ENCODE measurements at regions not wholly inside any gene's neighbourhood (a gene's known extent, or its start where the extent isn't known, plus 50 kb on each side); places are given as distances from the start of the nearest gene placed in this dataset.

DNA sequence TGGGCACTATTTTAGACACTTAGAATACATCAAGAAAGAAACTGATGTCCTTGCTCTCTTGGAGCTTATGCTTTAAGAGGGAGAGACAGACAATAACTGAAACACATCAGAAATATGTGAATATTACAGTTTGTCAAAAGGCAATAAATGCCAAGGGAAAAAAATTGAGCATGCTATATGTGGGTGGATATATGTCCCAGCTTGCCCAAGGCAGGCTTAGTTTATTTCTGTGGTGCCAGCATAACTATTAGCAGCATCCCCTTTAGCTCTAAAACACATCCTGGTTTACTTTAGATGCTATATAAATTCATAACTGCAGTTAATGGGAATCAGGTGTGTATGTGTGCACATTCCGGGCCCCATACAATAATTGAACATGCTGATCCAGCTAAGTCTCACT is 191.2 kb upstream of the PDZRN3 start:
- Histone ChIP-seq H3K27ac (ENCODE audit: insufficient read length, low read depth, low read length) (no peak overlapping the region), H4K8ac (replicated peaks; ENCODE audit: insufficient read length, low read depth, low read length) (no peak overlapping the region), H3K4me2 (ENCODE audit: insufficient read depth, insufficient read length, low read length) (no peak overlapping the region), H4K20me1 (ENCODE audit: control insufficient read depth, insufficient read depth, insufficient read length) (no peaks in the 10 kb centered on the region), H4K91ac (ENCODE audit: insufficient read length, low read depth, low read length) (no peak overlapping the region), H3K14ac (ENCODE audit: insufficient read depth, low read length) (no peak overlapping the region), H3K23me2 (ENCODE audit: insufficient read length, low read depth, low read length, poor library complexity, severe bottlenecking) (no peaks in the 10 kb centered on the region), H4K5ac (ENCODE audit: insufficient read length, low read depth, low read length) (no peak overlapping the region), H2BK20ac (ENCODE audit: low read depth, low read length, poor library complexity, severe bottlenecking) (no peak overlapping the region), H3K27me3 (ENCODE audit: insufficient read depth, low read length) (no peaks in the 10 kb centered on the region), H3K23ac (ENCODE audit: insufficient read length, low read depth, low read length) (no peak overlapping the region), H2BK5ac (ENCODE audit: insufficient read length, low read length) (no peak overlapping the region), H3K79me2 (ENCODE audit: insufficient read depth, low read length) (no peaks in the 10 kb centered on the region), H3K4me1 (ENCODE audit: insufficient read depth, low read length) (no peaks in the 10 kb centered on the region; the same call in 1 of the 2 replicates), H3K79me1 (ENCODE audit: insufficient read depth, low read depth, low read length, poor library complexity, severe bottlenecking) (no peaks in the 10 kb centered on the region), H3K9me3 (ENCODE audit: control insufficient read depth, low read depth, low read length) (no peaks in the 10 kb centered on the region), H2BK120ac (ENCODE audit: low read depth, low read length, poor library complexity, severe bottlenecking) (no peak overlapping the region), H3K56ac (ENCODE audit: insufficient read length, low read depth, low read length) (no peak overlapping the region), H2AK5ac (ENCODE audit: insufficient read length, low read length) (no peak overlapping the region), H2AFZ (ENCODE audit: low read length) (no peak overlapping the region), H2BK12ac (ENCODE audit: insufficient read length, low read depth, low read length) (no peak overlapping the region), H3K9ac (ENCODE audit: extremely low read depth, insufficient read length, low read length) (no peak overlapping the region), H3K18ac (ENCODE audit: insufficient read length, low read depth, low read length) (no peak overlapping the region), H2BK15ac (ENCODE audit: low read depth, low read length) (no peak overlapping the region), H3T11ph (ENCODE audit: low read length) (no peak overlapping the region), H3K4ac (ENCODE audit: low read depth, low read length) (no peak overlapping the region)
- peaks cover 10% of the 10 kb centered on the region for H3K27me3 Mint-ChIP-seq (ENCODE audit: low read depth)
- TF ChIP-seq, protein P1, sequence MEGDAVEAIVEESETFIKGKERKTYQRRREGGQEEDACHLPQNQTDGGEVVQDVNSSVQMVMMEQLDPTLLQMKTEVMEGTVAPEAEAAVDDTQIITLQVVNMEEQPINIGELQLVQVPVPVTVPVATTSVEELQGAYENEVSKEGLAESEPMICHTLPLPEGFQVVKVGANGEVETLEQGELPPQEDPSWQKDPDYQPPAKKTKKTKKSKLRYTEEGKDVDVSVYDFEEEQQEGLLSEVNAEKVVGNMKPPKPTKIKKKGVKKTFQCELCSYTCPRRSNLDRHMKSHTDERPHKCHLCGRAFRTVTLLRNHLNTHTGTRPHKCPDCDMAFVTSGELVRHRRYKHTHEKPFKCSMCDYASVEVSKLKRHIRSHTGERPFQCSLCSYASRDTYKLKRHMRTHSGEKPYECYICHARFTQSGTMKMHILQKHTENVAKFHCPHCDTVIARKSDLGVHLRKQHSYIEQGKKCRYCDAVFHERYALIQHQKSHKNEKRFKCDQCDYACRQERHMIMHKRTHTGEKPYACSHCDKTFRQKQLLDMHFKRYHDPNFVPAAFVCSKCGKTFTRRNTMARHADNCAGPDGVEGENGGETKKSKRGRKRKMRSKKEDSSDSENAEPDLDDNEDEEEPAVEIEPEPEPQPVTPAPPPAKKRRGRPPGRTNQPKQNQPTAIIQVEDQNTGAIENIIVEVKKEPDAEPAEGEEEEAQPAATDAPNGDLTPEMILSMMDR (conservative IDR thresholded peaks at IDR 0.05): no peak
- peaks cover 11 to 13% of the 10 kb centered on the region in 2 experiments for H3K9me3 Mint-ChIP-seq
- H3K27ac Mint-ChIP-seq: no peak overlapping the region
- H3K4me3 Mint-ChIP-seq: no peak overlapping the region
- DNase-seq: no peak
- peaks cover 1 to 20% (median 7%) of the 10 kb centered on the region in 3 experiments; a peak in 4 of 7 replicates for H3K36me3 Mint-ChIP-seq (ENCODE audit: insufficient read depth in 1 of 3, low read depth in 3 of 3)
- H3K4me1 Mint-ChIP-seq: peaks cover 12 to 19% of the 10 kb centered on the region in 2 experiments
- WGBS (ENCODE audit: extremely low coverage, insufficient read length, low lambda C conversion rate): no CpG with 5 or more reads among the region's 1 CpG

All from H9 (cell line).